HepG2 (cell line): ENCODE measurements at regions not wholly inside any gene's neighbourhood (a gene's known extent, or its start where the extent isn't known, plus 50 kb on each side); places are given as distances from the start of the nearest gene placed in this dataset.

Source experiments
- ATAC-seq: fragments of 200-7000 bp; cut with Tn5 transposase; 3 replicates; pipeline ENCODE4 v1.9.1; 2020; ENCODE audit warnings: mild to moderate bottlenecking, moderate library complexity
- BruUV-seq: library from RNA; stranded (reverse); fragments of 400-500 nt; replicated peaks from 2 replicates; lab custom pipeline; 2021; lab: Mats Ljungman, UMichigan
- CTCF ChIA-PET: fragments of 300-600 bp; formaldehyde crosslinking; extraction: SDS; loops from one replicate; lab custom pipeline; 2021; ENCODE audit warnings: low total read pairs, inconsistent platforms, low intra/inter-chr PET ratio; lab: Yijun Ruan, JAX
- POLR2A ChIA-PET: fragments of 350-600 bp; sonication (Branson Sonifier 250); formaldehyde crosslinking; loops from one replicate; lab custom pipeline; 2020; ENCODE audit warnings: antibody characterized with exemption, inconsistent platforms; lab: Yijun Ruan, JAX
- DNase-seq: peaks from one replicate; pipeline ENCODE4 v3.0.0-alpha.2; 2015; ENCODE audit warnings: low spot score
- FAIRE-seq: peaks from 3 replicates; lab custom pipeline; 2011; peaks lifted over from hg19 to GRCh38; lab: Jason Lieb, UNC
- H2AFZ ChIP-seq: one replicate; pipeline ENCODE4 v1.6.1; 2011; ENCODE audit warnings: low read length, inconsistent platforms
- H3K27ac ChIP-seq: fragments of 300-600 bp; 3 replicates; pipeline ENCODE4 v1.8.0; 2011; ENCODE audit warnings: mixed run types, mild to moderate bottlenecking, mixed read lengths, low read length, inconsistent platforms; ENCODE audit not compliant: insufficient read depth; ENCODE audit errors: extremely low read length
- H3K27me3 ChIP-seq, 2 experiments: fragments of 200-600 bp in 1 of 2; 2 replicates in 1 of 2; 3 replicates in 1 of 2; pipeline versions ENCODE4 v1.6.0 to v1.8.0; 2011; ENCODE audit warnings: low read length in 2 of 2, mild to moderate bottlenecking in 2 of 2, moderate library complexity in 2 of 2, inconsistent platforms in 1 of 2; ENCODE audit not compliant: insufficient read depth in 2 of 2, control insufficient read depth in 1 of 2
- H3K36me3 ChIP-seq, 2 experiments: fragments of 200-600 bp in 1 of 2; replicated peaks in 1 of 2; 2 replicates in 1 of 2; 3 replicates in 1 of 2; pipeline versions ENCODE4 v1.5.1 to v1.8.0; 2011; ENCODE audit warnings: low read length in 2 of 2, inconsistent platforms in 1 of 2; ENCODE audit not compliant: insufficient read depth in 2 of 2, control insufficient read depth in 1 of 2
- H3K4me1 ChIP-seq: 2 replicates; pipeline ENCODE4 v1.5.1; 2012; ENCODE audit warnings: low read length, inconsistent platforms; ENCODE audit not compliant: insufficient read depth
- H3K4me2 ChIP-seq: 2 replicates; pipeline ENCODE4 v1.6.0; 2011; ENCODE audit warnings: low read depth, low read length, inconsistent platforms
- H3K4me3 ChIP-seq, 3 experiments: fragments of 200-600 bp in 1 of 3; sonication (generic), shearing (Covaris generic) in 1 of 3; replicated peaks in 1 of 3; 2 replicates each; pipeline ENCODE4 v1.5.1; 2011 to 2016; ENCODE audit warnings: low read length in 3 of 3, inconsistent platforms in 2 of 3, low read depth in 2 of 3, mild to moderate bottlenecking in 2 of 3, control low read depth in 1 of 3, mixed read lengths in 1 of 3; ENCODE audit not compliant: insufficient read depth in 1 of 3
- H3K79me2 ChIP-seq: one replicate; pipeline ENCODE4 v1.6.1; 2011; ENCODE audit warnings: low read length, inconsistent platforms; ENCODE audit not compliant: insufficient read depth
- H3K9ac ChIP-seq: 2 replicates; pipeline ENCODE4 v1.6.0; 2011; ENCODE audit warnings: mild to moderate bottlenecking, low read depth, low read length, inconsistent platforms; ENCODE audit not compliant: insufficient read depth
- H3K9me3 ChIP-seq: 2 replicates; pipeline ENCODE4 v1.5.1; 2012; ENCODE audit warnings: mild to moderate bottlenecking, low read length
- H4K20me1 ChIP-seq: 2 replicates; pipeline ENCODE4 v1.6.0; 2011; ENCODE audit warnings: inconsistent platforms, mild to moderate bottlenecking, low read length, moderate library complexity; ENCODE audit not compliant: insufficient read depth
- BHLHE40 ChIP-seq: IDR thresholded peaks from 2 replicates; pipeline ENCODE4 v1.6.1; 2011; ENCODE audit warnings: low read length, improper control_type of control experiment
- BRCA1 ChIP-seq: sonication (generic); formaldehyde crosslinking; IDR thresholded peaks from 2 replicates; pipeline ENCODE4 v1.4.0; 2020; ENCODE audit warnings: missing genetic modification reagents
- HNF4A ChIP-seq: sonication (generic); formaldehyde crosslinking; IDR thresholded peaks from 2 replicates; pipeline ENCODE4 v1.4.0; 2020; ENCODE audit warnings: missing genetic modification reagents
- HOXA3 ChIP-seq: sonication (generic); formaldehyde crosslinking; IDR thresholded peaks from 2 replicates; pipeline ENCODE4 v1.5.0; 2020; ENCODE audit warnings: missing genetic modification reagents
- KLF9 ChIP-seq: IDR thresholded peaks from 2 replicates; pipeline ENCODE4 v1.6.1; 2016; ENCODE audit warnings: low read depth
- REPIN1 ChIP-seq: sonication (generic); formaldehyde crosslinking; IDR thresholded peaks from 2 replicates; pipeline ENCODE4 v1.8.0; 2022; ENCODE audit warnings: missing genetic modification reagents, low read depth, mild to moderate bottlenecking, borderline replicate concordance
- SRSF9 ChIP-seq: fragments of 200-400 bp; formaldehyde crosslinking; IDR thresholded peaks from 2 replicates; pipeline ENCODE4 v1.6.1; 2018; ENCODE audit warnings: borderline replicate concordance, mild to moderate bottlenecking, low read depth, low read length; ENCODE audit not compliant: insufficient read depth, poor library complexity, severe bottlenecking
- TBX3 ChIP-seq: fragments of 450-650 bp; IDR thresholded peaks from 2 replicates; pipeline ENCODE4 v1.6.1; 2017; ENCODE audit warnings: antibody characterized with exemption, mild to moderate bottlenecking, inconsistent platforms, borderline replicate concordance
- TGIF2 ChIP-seq: IDR thresholded peaks from 2 replicates; pipeline ENCODE4 v1.6.1; 2016; ENCODE audit warnings: control low read depth, missing compliant biosample characterization
- ZEB1 ChIP-seq: IDR thresholded peaks from 2 replicates; pipeline ENCODE4 v1.6.1; 2012; ENCODE audit warnings: mild to moderate bottlenecking, low read depth, inconsistent platforms; ENCODE audit not compliant: insufficient replicate concordance
- ZNF142 ChIP-seq: sonication (generic); formaldehyde crosslinking; IDR thresholded peaks from 2 replicates; pipeline ENCODE4 v1.4.0; 2020; ENCODE audit warnings: missing genetic modification reagents
- ZNF276 ChIP-seq: sonication (generic); formaldehyde crosslinking; IDR thresholded peaks from 2 replicates; pipeline ENCODE4 v1.4.0; 2020; ENCODE audit warnings: mild to moderate bottlenecking, low read depth, missing genetic modification reagents
- ZNF660 ChIP-seq: sonication (generic); formaldehyde crosslinking; IDR thresholded peaks from 2 replicates; pipeline ENCODE4 v1.5.1; 2020; ENCODE audit warnings: mild to moderate bottlenecking, low read depth, missing genetic modification reagents, borderline replicate concordance
- WGBS: methylation state at CpG from one replicate; pipeline ENCODE4 v1.1.6; 2017; ENCODE audit warnings: low lambda C conversion rate; 5-methylcytosine and 5-hydroxymethylcytosine counted together
- in situ Hi-C: cut with HindIII; loops from 2 replicates; pipeline ENCODE4 v1.10.0; 2017; ENCODE audit warnings: low pct_unique_long_range_greater_than_20kb; ENCODE audit not compliant: extremely low pct_ligation_motif_present
- intact Hi-C: fragments of 100-400 bp; cut with micrococcal nuclease; formaldehyde crosslinking; loops from one replicate; pipeline ENCODE4 v1.10.0; 2022; ENCODE audit not compliant: unreplicated experiment

DNA sequence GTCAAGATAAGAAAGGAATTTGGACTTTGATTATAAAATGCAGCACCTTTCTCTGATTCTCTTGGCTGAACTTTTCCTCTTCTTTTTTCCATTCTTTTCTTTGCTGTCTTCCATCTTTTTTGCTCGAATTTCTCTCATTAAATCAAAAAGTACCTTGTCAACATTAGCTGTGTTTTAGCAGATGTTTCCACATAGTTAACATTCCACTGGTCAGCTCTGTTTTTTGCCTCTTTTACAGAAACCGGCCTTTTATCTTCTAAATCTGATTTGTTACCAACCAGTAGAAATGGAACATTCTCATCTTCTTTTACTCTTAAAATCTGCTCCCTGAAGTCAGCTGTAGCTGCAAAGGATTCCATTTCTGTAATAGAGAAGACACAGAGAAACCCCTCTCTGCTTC is 71.1 kb upstream of the SYT1 start:
- no peak overlapping the region for H3K27ac ChIP-seq
- H3K36me3 ChIP-seq: no peaks in the 10 kb centered on the region
- no peaks in the 10 kb centered on the region for H3K4me1 ChIP-seq
- FAIRE-seq: no peak
- in situ Hi-C loops: no loop called here
- no peaks in the 10 kb centered on the region for H3K79me2 ChIP-seq
- no peaks in the 10 kb centered on the region for H3K27me3 ChIP-seq
- no peak for TF ChIP-seq BRCA1 (CRISPR knock-in tag)
- no peak for TF ChIP-seq ZEB1
- ChIA-PET CTCF (no interaction called here), POLR2A (no interaction called here)
- ATAC-seq: no peak
- H2AFZ ChIP-seq: no peak overlapping the region
- H3K4me3 ChIP-seq: no peak overlapping the region
- no peak for DNase-seq
- H3K9ac ChIP-seq: no peak overlapping the region
- no peak overlapping the region for H3K4me2 ChIP-seq
- intact Hi-C loops: no loop called here
- no peaks in the 10 kb centered on the region for H4K20me1 ChIP-seq
- WGBS: 3% methylated on average over 2 of the region's 2 CpGs
- no peaks in the 10 kb centered on the region for H3K9me3 ChIP-seq
- BruUV-seq: no TSS peak

DNA sequence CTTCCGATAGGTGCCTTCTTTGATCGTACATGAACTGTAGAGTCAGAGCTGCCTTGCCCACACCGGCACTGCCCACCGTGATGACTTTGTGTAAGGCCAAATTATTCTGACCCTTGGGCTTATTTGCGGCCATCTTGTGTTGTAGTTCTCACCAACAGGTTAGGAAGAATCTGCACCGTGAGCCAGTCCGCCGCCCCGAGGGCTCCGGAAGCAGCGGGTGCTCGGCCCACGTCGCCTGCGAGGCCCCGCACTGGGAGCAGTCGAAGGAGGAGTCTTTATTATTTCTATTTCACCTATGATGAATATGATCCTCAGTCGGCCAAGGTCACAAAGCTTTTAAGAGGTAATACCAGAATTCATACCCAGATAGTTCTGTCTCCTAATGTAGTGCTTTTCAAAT is 70.6 kb upstream of the SYT1 start:
- CTCF ChIA-PET: no interaction called here
- Histone ChIP-seq H3K4me2 (no peak overlapping the region), H3K79me2 (no peaks in the 10 kb centered on the region), H3K4me1 (no peaks in the 10 kb centered on the region), H3K4me3 (no peak overlapping the region), H3K27me3 (no peaks in the 10 kb centered on the region), H3K9ac (no peak overlapping the region), H3K9me3 (no peaks in the 10 kb centered on the region), H3K27ac (no peak overlapping the region), H2AFZ (no peak overlapping the region), H3K36me3 (no peaks in the 10 kb centered on the region), H4K20me1 (no peaks in the 10 kb centered on the region)
- DNase-seq (no peak), FAIRE-seq (no peak), ATAC-seq (no peak)
- POLR2A ChIA-PET: no interaction called here
- in situ Hi-C loops (no loop called here), intact Hi-C loops (no loop called here)
- BruUV-seq: no TSS peak
- WGBS: 60% methylated on average over 18 of the region's 18 CpGs
- no peak for TF ChIP-seq HNF4A
- TF ChIP-seq TBX3: no peak
- no peak for TF ChIP-seq TGIF2 (CRISPR knock-in tag)
- no peak for TF ChIP-seq ZNF276 (CRISPR knock-in tag)
- no peak for TF ChIP-seq ZNF142 (CRISPR knock-in tag)
- TF ChIP-seq REPIN1 (CRISPR knock-in tag): no peak
- no peak for TF ChIP-seq ZNF660 (CRISPR knock-in tag)
- TF ChIP-seq HOXA3 (CRISPR knock-in tag): no peak
- no peak for TF ChIP-seq KLF9
- TF ChIP-seq BHLHE40: no peak
- TF ChIP-seq SRSF9: no peak
